ENCODE measurements at regions not wholly inside any gene's neighbourhood (a gene's known extent, or its start where the extent isn't known, plus 50 kb on each side); places are given as distances from the start of the nearest gene placed in this dataset.

GRCh38 chr6:156454867-156455266, 322.3 kb upstream of the ARID1B start:
- BruUV-seq (replicated peaks), result no TSS peak
- intact Hi-C loops (cut with micrococcal nuclease; ENCODE audit: unreplicated experiment), result no loop called here
- CTCF ChIA-PET, result no interaction called here
- Mint-ChIP-seq H3K4me3 (ENCODE audit: low read depth, unreplicated experiment) (no peak overlapping the region), H3K9me3 (ENCODE audit: low read depth, unreplicated experiment) (peaks cover 2% of the 10 kb centered on the region), H3K36me3 (ENCODE audit: insufficient read depth, unreplicated experiment) (no peaks in the 10 kb centered on the region), H3K27me3 (ENCODE audit: unreplicated experiment) (no peaks in the 10 kb centered on the region), H3K4me1 (ENCODE audit: low read depth, unreplicated experiment) (no peaks in the 10 kb centered on the region), H3K27ac (ENCODE audit: unreplicated experiment) (no peak overlapping the region)
- DNase-seq, result no peak
- no peak for TF ChIP-seq CTCF (IDR thresholded peaks at IDR 0.05; ENCODE audit: unreplicated experiment)

- no peak for DNase-seq
- BruUV-seq (replicated peaks), result no TSS peak
- CTCF ChIA-PET, result interaction anchor here (1.1 kb wide), 1 partner anchor 73 kb away, joined by 4 read pairs; no protein-coding TSS in a partner anchor
- Mint-ChIP-seq H3K27me3 (ENCODE audit: unreplicated experiment) (no peaks in the 10 kb centered on the region), H3K36me3 (ENCODE audit: insufficient read depth, unreplicated experiment) (no peaks in the 10 kb centered on the region), H3K9me3 (ENCODE audit: low read depth, unreplicated experiment) (peaks cover 2% of the 10 kb centered on the region), H3K4me1 (ENCODE audit: low read depth, unreplicated experiment) (no peaks in the 10 kb centered on the region), H3K27ac (ENCODE audit: unreplicated experiment) (no peak overlapping the region), H3K4me3 (ENCODE audit: low read depth, unreplicated experiment) (no peak overlapping the region)
- TF ChIP-seq CTCF (IDR thresholded peaks at IDR 0.05; ENCODE audit: unreplicated experiment), result no peak
- intact Hi-C loops (cut with micrococcal nuclease; ENCODE audit: unreplicated experiment), result no loop called here
These were observed 325.5 kb upstream of the ARID1B start for GRCh38 chr6:156451726-156452125.

GRCh38 chr6:156451088-156451487, 326.1 kb upstream of the ARID1B start:
- intact Hi-C loops (cut with micrococcal nuclease; ENCODE audit: unreplicated experiment), result no loop called here
- Mint-ChIP-seq H3K27me3 (ENCODE audit: unreplicated experiment) (no peaks in the 10 kb centered on the region), H3K36me3 (ENCODE audit: insufficient read depth, unreplicated experiment) (no peaks in the 10 kb centered on the region), H3K9me3 (ENCODE audit: low read depth, unreplicated experiment) (peaks cover 2% of the 10 kb centered on the region), H3K4me3 (ENCODE audit: low read depth, unreplicated experiment) (no peak overlapping the region), H3K27ac (ENCODE audit: unreplicated experiment) (no peak overlapping the region), H3K4me1 (ENCODE audit: low read depth, unreplicated experiment) (no peaks in the 10 kb centered on the region)
- no peak for DNase-seq
- CTCF ChIA-PET, result interaction anchor here (1.1 kb wide), 1 partner anchor 73 kb away, joined by 4 read pairs; no protein-coding TSS in a partner anchor
- TF ChIP-seq CTCF (IDR thresholded peaks at IDR 0.05; ENCODE audit: unreplicated experiment), result no peak
- BruUV-seq (replicated peaks), result no TSS peak

DNA sequence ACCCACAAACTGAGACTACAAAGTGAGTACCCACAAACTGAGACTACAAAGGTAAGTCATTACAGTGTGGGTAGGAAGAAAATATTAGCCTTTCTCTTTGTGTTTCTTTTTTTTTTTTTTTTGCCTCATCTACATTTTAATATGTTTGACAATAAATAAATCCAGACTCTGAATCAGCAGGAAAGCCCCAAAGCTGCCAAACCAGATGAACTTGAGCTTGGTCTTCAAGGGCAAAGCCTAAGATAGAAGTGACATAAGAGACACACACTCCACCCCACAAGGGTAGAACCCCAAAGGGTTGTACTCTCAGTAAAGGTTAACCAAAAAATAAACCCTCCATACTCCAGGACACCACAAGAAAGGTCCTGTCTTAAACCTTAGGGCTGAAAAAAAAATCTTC, 326.8 kb upstream of the ARID1B start:
- intact Hi-C loops (cut with micrococcal nuclease; ENCODE audit: unreplicated experiment), result no loop called here
- CTCF ChIA-PET, result no interaction called here
- BruUV-seq (replicated peaks), result no TSS peak
- Mint-ChIP-seq H3K36me3 (ENCODE audit: insufficient read depth, unreplicated experiment) (no peaks in the 10 kb centered on the region), H3K4me1 (ENCODE audit: low read depth, unreplicated experiment) (no peaks in the 10 kb centered on the region), H3K9me3 (ENCODE audit: low read depth, unreplicated experiment) (peaks cover 2% of the 10 kb centered on the region), H3K4me3 (ENCODE audit: low read depth, unreplicated experiment) (no peak overlapping the region), H3K27ac (ENCODE audit: unreplicated experiment) (no peak overlapping the region), H3K27me3 (ENCODE audit: unreplicated experiment) (no peaks in the 10 kb centered on the region)
- no peak for DNase-seq
- no peak for TF ChIP-seq CTCF (IDR thresholded peaks at IDR 0.05; ENCODE audit: unreplicated experiment)
